Activated T-helper 17 cell treated with anti-CD3 and anti-CD28 coated beads, Interleukin-2, amount 50 U/mL, for 72 hours (primary cell): ENCODE measurements at regions not wholly inside any gene's neighbourhood (a gene's known extent, or its start where the extent isn't known, plus 50 kb on each side); places are given as distances from the start of the nearest gene placed in this dataset.

Experiments
- ATAC-seq: fragments of 150-1000 bp; cut with Tn5 transposase; replicated peaks from 2 replicates; pipeline ENCODE4 v1.10.0; 2021; ENCODE audit warnings: mild to moderate bottlenecking, moderate library complexity
- H3K27ac Mint-ChIP-seq: one replicate; pipeline ENCODE4 v1.8.0; 2022; ENCODE audit warnings: mixed read lengths
- H3K27me3 Mint-ChIP-seq: one replicate; pipeline ENCODE4 v1.8.0; 2022; ENCODE audit warnings: mixed read lengths
- H3K36me3 Mint-ChIP-seq: one replicate; pipeline ENCODE4 v1.8.0; 2022; ENCODE audit warnings: low read depth, mild to moderate bottlenecking, mixed read lengths
- H3K4me1 Mint-ChIP-seq: one replicate; pipeline ENCODE4 v1.8.0; 2022; ENCODE audit warnings: mixed read lengths
- H3K4me3 Mint-ChIP-seq: one replicate; pipeline ENCODE4 v1.8.0; 2022; ENCODE audit warnings: mild to moderate bottlenecking, mixed read lengths
- H3K9me3 Mint-ChIP-seq: one replicate; pipeline ENCODE4 v1.8.0; 2022; ENCODE audit warnings: mixed read lengths

GRCh38 chr2:185337033-185337432 is 401.6 kb upstream of the FSIP2 start:
- H3K27ac Mint-ChIP-seq, result no peak overlapping the region
- no peak for ATAC-seq
- H3K4me1 Mint-ChIP-seq, result no peaks in the 10 kb centered on the region
- H3K9me3 Mint-ChIP-seq, result no peaks in the 10 kb centered on the region
- no peaks in the 10 kb centered on the region for H3K36me3 Mint-ChIP-seq
- H3K4me3 Mint-ChIP-seq, result no peak overlapping the region
- H3K27me3 Mint-ChIP-seq, result no peaks in the 10 kb centered on the region

GRCh38 chr2:185338104-185338503 is 400.5 kb upstream of the FSIP2 start:
- Mint-ChIP-seq H3K27me3 (no peaks in the 10 kb centered on the region), H3K27ac (no peak overlapping the region), H3K36me3 (no peaks in the 10 kb centered on the region), H3K4me1 (no peaks in the 10 kb centered on the region), H3K9me3 (peaks cover 3% of the 10 kb centered on the region), H3K4me3 (no peak overlapping the region)
- no peak for ATAC-seq

DNA sequence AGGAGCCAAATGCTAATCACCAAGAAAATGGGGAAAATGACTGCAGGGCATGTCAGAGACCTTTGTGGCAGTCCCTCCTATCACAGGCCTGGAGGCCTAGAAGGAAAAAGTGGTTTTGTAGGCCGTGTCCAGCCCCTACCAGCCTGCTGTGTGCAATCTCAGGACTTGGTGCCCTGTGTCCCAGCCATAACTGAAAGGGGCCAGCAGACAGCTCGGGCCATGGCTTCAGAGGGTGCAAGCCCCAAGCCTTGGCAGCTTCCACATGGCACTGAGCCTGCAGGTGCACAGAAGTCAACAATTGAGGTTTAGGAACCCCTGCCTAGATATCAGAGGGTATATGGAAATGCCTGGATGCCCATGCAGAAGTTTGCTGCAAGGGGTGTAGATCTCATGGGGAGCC is 391.2 kb upstream of the FSIP2 start:
- H3K27me3 Mint-ChIP-seq, result no peaks in the 10 kb centered on the region
- H3K27ac Mint-ChIP-seq, result no peak overlapping the region
- H3K4me3 Mint-ChIP-seq, result no peak overlapping the region
- no peaks in the 10 kb centered on the region for H3K4me1 Mint-ChIP-seq
- H3K9me3 Mint-ChIP-seq, result peaks cover 12% of the 10 kb centered on the region
- ATAC-seq, result no peak
- H3K36me3 Mint-ChIP-seq, result no peaks in the 10 kb centered on the region

DNA sequence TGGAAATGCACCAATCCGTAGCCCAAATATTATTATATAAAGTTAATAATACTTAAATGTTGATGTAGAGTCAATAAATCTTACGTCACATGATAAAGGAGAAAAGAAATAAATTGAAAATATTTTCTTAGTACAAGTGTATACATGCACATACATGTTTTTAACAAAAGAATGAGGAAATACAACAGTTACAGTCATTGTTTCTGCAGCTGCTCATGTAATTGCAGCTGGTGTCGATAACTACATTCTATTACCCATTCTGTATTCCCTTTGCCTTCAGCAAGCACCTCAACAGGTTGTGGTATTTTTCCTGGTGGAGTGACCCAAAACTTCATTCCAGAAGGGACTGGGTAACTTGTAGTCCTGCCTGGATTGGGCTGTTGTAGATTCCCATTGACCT is 377.8 kb upstream of the FSIP2 start:
- no peaks in the 10 kb centered on the region for H3K4me1 Mint-ChIP-seq
- no peak for ATAC-seq
- no peak overlapping the region for H3K4me3 Mint-ChIP-seq
- H3K36me3 Mint-ChIP-seq, result no peaks in the 10 kb centered on the region
- H3K9me3 Mint-ChIP-seq, result no peaks in the 10 kb centered on the region
- no peaks in the 10 kb centered on the region for H3K27me3 Mint-ChIP-seq
- H3K27ac Mint-ChIP-seq, result no peak overlapping the region

- no peaks in the 10 kb centered on the region for H3K36me3 Mint-ChIP-seq
- H3K27me3 Mint-ChIP-seq, result no peaks in the 10 kb centered on the region
- no peak overlapping the region for H3K4me3 Mint-ChIP-seq
- H3K4me1 Mint-ChIP-seq, result no peaks in the 10 kb centered on the region
- no peak overlapping the region for H3K27ac Mint-ChIP-seq
- H3K9me3 Mint-ChIP-seq, result peaks cover 7% of the 10 kb centered on the region
- no peak for ATAC-seq
Measured at GRCh38 chr2:185372188-185372587, 366.4 kb upstream of the FSIP2 start.

DNA sequence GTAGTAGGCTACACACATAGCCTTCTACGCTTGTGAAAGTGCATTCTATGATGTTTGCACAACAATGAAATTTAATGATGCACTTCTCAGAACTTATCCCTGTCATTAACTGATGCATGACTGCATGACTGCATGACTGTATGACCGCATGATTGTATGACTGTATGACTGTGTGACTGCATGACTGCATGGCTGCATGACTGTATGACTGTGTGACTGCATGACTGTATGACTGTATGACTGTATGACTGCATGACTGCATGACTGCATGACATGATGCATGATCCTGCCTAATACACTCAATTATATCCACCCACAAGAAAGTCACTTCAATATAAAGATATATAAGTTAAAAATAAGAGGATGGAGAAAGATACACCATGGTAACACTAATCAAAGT is 365.4 kb upstream of the FSIP2 start:
- Mint-ChIP-seq H3K36me3 (no peaks in the 10 kb centered on the region), H3K27ac (no peak overlapping the region), H3K9me3 (peaks cover 11% of the 10 kb centered on the region), H3K27me3 (no peaks in the 10 kb centered on the region), H3K4me1 (no peaks in the 10 kb centered on the region), H3K4me3 (no peak overlapping the region)
- ATAC-seq, result no peak

GRCh38 chr2:185374878-185375277 is 363.7 kb upstream of the FSIP2 start:
- no peak for ATAC-seq
- Mint-ChIP-seq H3K27me3 (no peaks in the 10 kb centered on the region), H3K4me3 (no peak overlapping the region)

GRCh38 chr2:185375731-185376130 is 362.9 kb upstream of the FSIP2 start:
- ATAC-seq, result no peak

More at GRCh38 chr2:185374878-185375277, 363.7 kb upstream of the FSIP2 start:
- Mint-ChIP-seq H3K27ac (no peak overlapping the region), H3K9me3 (peaks cover 11% of the 10 kb centered on the region), H3K4me1 (no peaks in the 10 kb centered on the region), H3K36me3 (no peaks in the 10 kb centered on the region)

DNA sequence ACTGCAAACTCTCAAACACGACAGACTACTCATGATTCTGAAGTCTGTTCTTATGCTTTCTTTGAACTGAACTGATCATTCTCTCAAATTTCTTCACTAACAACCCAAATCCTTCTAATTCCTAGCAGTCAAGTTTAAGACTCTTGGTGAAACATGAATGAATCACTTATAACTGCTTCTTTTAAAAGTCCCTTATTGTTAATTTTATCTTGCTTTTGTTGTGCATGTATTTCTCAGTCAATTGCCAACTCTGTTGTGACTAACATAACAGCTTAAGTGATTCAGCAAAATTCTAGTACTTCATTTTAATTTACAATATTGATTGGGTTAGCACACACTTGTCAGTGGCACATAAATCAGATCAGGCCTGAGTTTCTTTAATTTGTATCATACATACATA is 357.0 kb upstream of the FSIP2 start:
- Mint-ChIP-seq H3K4me3 (no peak overlapping the region), H3K27me3 (no peaks in the 10 kb centered on the region), H3K36me3 (no peaks in the 10 kb centered on the region), H3K9me3 (peaks cover 4% of the 10 kb centered on the region), H3K27ac (no peak overlapping the region), H3K4me1 (no peaks in the 10 kb centered on the region)
- no peak for ATAC-seq

More at GRCh38 chr2:185375731-185376130, 362.9 kb upstream of the FSIP2 start:
- Mint-ChIP-seq H3K9me3 (peaks cover 8% of the 10 kb centered on the region), H3K4me1 (no peaks in the 10 kb centered on the region), H3K27me3 (no peaks in the 10 kb centered on the region), H3K27ac (no peak overlapping the region), H3K4me3 (no peak overlapping the region), H3K36me3 (no peaks in the 10 kb centered on the region)

DNA sequence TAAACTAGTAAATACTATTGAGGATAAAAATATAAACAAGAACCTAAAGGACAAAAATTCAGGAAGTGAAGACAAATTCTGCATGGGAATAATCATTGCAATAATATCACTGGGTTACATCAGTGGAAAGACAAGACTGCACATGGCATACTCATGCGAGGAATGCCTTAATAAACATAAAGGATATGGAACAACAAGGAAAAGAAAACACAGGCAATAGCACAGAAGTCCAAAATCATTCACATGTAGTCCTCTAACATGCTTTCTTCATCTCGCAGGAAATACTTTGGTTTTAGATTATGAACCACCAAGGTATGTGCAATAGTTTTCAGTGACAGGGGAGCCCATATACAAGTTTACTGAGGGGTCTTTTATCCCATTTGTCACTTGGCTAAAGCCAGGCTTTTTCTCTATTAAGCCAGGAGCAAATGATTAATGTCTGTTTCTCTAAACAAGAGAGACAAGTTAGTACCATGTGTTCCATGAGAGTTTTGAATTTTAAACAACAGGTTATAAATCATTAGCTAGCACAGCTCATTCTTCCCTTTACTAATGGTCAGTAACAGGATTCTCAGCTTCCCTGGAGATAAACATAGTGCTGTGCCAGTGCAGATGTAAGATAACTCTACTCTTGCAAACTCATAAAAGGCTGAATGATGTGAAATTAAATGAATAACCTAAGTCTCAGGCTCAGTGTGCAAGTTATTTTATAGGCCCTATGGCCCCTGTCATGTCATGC is 353.6 kb upstream of the FSIP2 start:
- H3K4me1 Mint-ChIP-seq, result no peaks in the 10 kb centered on the region
- no peak for ATAC-seq
- H3K9me3 Mint-ChIP-seq, result no peaks in the 10 kb centered on the region
- no peaks in the 10 kb centered on the region for H3K27me3 Mint-ChIP-seq
- no peak overlapping the region for H3K27ac Mint-ChIP-seq
- no peaks in the 10 kb centered on the region for H3K36me3 Mint-ChIP-seq
- no peak overlapping the region for H3K4me3 Mint-ChIP-seq

- H3K4me1 Mint-ChIP-seq, result no peaks in the 10 kb centered on the region
- H3K27me3 Mint-ChIP-seq, result no peaks in the 10 kb centered on the region
- no peak for ATAC-seq
- H3K4me3 Mint-ChIP-seq, result no peak overlapping the region
- no peaks in the 10 kb centered on the region for H3K36me3 Mint-ChIP-seq
- no peak overlapping the region for H3K27ac Mint-ChIP-seq
- H3K9me3 Mint-ChIP-seq, result no peaks in the 10 kb centered on the region
Measured at GRCh38 chr2:185388226-185388625, 350.4 kb upstream of the FSIP2 start.

GRCh38 chr2:185391543-185391942 is 347.1 kb upstream of the FSIP2 start:
- Mint-ChIP-seq H3K4me3 (no peak overlapping the region), H3K27ac (no peak overlapping the region), H3K4me1 (no peaks in the 10 kb centered on the region), H3K36me3 (no peaks in the 10 kb centered on the region), H3K27me3 (no peaks in the 10 kb centered on the region), H3K9me3 (no peaks in the 10 kb centered on the region)
- no peak for ATAC-seq

- no peak for ATAC-seq
- H3K27me3 Mint-ChIP-seq, result no peaks in the 10 kb centered on the region
- no peak overlapping the region for H3K4me3 Mint-ChIP-seq
- no peak overlapping the region for H3K27ac Mint-ChIP-seq
- no peaks in the 10 kb centered on the region for H3K4me1 Mint-ChIP-seq
- H3K36me3 Mint-ChIP-seq, result no peaks in the 10 kb centered on the region
- no peaks in the 10 kb centered on the region for H3K9me3 Mint-ChIP-seq
Measured at GRCh38 chr2:185393091-185393490, 345.5 kb upstream of the FSIP2 start.

DNA sequence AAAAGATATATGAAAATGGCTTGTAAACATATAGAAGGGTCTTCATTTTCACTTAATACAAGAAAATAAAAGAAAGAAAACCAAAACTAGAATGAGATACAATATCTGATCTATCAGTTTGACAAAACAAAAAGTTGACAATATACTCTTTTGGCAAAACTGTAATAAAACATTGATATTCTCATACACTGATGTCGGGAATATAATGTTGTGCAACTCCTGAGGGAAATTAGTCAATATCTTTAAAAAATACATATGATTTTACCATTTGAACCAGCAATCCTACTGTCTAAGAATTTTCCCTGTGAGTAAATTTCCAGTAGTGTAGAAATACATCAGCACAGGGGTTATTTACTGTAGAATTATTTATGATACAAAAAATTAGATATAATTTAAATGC is 336.1 kb upstream of the FSIP2 start:
- Mint-ChIP-seq H3K4me3 (no peak overlapping the region), H3K36me3 (no peaks in the 10 kb centered on the region), H3K9me3 (peaks cover 4% of the 10 kb centered on the region), H3K4me1 (no peaks in the 10 kb centered on the region), H3K27me3 (no peaks in the 10 kb centered on the region), H3K27ac (no peak overlapping the region)
- ATAC-seq, result no peak

DNA sequence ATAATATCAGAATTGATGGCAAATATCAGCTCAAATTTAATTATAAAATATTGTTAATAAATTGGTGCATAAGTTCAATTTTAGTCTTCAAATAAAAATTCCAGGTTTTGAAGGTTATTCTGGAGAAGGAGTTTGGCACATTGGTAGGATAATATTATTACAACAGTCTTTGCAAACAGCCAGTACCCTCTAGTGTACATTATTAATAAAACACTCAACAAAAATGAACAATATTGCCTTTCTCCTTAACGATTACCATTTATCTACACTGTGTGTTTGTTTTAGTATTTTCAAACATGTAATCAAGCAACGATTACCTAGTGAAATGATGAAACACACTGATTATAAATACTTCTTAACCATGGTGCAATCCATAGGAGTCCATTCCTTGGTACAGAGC is 334.0 kb upstream of the FSIP2 start:
- Mint-ChIP-seq H3K36me3 (no peaks in the 10 kb centered on the region), H3K9me3 (peaks cover 4% of the 10 kb centered on the region), H3K27ac (no peak overlapping the region), H3K4me1 (no peaks in the 10 kb centered on the region), H3K4me3 (no peak overlapping the region), H3K27me3 (no peaks in the 10 kb centered on the region)
- ATAC-seq, result no peak

GRCh38 chr2:185417111-185417510 is 321.5 kb upstream of the FSIP2 start:
- ATAC-seq, result no peak
- Mint-ChIP-seq H3K27me3 (no peaks in the 10 kb centered on the region), H3K36me3 (no peaks in the 10 kb centered on the region), H3K27ac (no peak overlapping the region), H3K9me3 (no peaks in the 10 kb centered on the region), H3K4me1 (no peaks in the 10 kb centered on the region), H3K4me3 (no peak overlapping the region)
